GM06990 (cell line): ENCODE measurements at regions not wholly inside any gene's neighbourhood (a gene's known extent, or its start where the extent isn't known, plus 50 kb on each side); places are given as distances from the start of the nearest gene placed in this dataset.

Experiments used
- DNase-seq: peaks from one replicate; pipeline ENCODE4 v3.0.0-alpha.2; 2011; ENCODE audit not compliant: insufficient read length; ENCODE audit errors: extremely low read depth
- H3K27me3 ChIP-seq: replicated peaks from 2 replicates; pipeline ENCODE4 v1.6.0; 2011; ENCODE audit warnings: low read length; ENCODE audit not compliant: control insufficient read depth, insufficient read depth
- H3K36me3 ChIP-seq: 2 replicates; pipeline ENCODE4 v1.5.1; 2011; ENCODE audit warnings: low read length; ENCODE audit not compliant: control insufficient read depth, insufficient read depth
- H3K4me3 ChIP-seq: replicated peaks from 2 replicates; pipeline ENCODE4 v1.5.1; 2011; ENCODE audit warnings: low read depth, mild to moderate bottlenecking, control low read depth, low read length
- TF ChIP-seq, protein P1 (sequence below): IDR thresholded peaks from 2 replicates; pipeline ENCODE4 v1.5.1; 2011; ENCODE audit warnings: low read length, control low read depth, mild to moderate bottlenecking, inconsistent platforms; ENCODE audit not compliant: insufficient read depth, poor library complexity, severe bottlenecking

DNA sequence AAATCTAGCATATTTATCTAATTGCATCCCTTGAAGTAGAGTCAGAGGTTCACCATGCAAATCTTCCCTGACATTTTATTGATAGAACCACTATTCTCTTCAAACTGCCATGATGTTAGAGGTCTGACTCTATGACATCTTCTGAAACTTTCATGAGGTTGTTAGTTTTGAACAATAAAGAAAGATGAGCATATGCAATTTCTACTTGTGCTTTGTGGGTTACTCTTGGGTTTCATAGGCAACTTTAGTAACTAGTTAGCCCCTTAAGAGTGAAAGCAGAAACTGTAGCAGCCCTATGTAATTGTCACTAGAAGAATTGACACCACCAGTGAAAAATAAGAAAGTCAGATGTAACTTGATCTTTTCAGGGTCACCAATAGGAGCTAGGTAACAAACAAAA is 53.1 kb upstream of the ZEB2 start:
- peak; percentile 24 for DNase-seq
- no peak overlapping the region for H3K4me3 ChIP-seq
- no peaks in the 10 kb centered on the region for H3K36me3 ChIP-seq
- H3K27me3 ChIP-seq: no peaks in the 10 kb centered on the region; the same call in 1 of the 2 replicates
- TF ChIP-seq, protein P1, sequence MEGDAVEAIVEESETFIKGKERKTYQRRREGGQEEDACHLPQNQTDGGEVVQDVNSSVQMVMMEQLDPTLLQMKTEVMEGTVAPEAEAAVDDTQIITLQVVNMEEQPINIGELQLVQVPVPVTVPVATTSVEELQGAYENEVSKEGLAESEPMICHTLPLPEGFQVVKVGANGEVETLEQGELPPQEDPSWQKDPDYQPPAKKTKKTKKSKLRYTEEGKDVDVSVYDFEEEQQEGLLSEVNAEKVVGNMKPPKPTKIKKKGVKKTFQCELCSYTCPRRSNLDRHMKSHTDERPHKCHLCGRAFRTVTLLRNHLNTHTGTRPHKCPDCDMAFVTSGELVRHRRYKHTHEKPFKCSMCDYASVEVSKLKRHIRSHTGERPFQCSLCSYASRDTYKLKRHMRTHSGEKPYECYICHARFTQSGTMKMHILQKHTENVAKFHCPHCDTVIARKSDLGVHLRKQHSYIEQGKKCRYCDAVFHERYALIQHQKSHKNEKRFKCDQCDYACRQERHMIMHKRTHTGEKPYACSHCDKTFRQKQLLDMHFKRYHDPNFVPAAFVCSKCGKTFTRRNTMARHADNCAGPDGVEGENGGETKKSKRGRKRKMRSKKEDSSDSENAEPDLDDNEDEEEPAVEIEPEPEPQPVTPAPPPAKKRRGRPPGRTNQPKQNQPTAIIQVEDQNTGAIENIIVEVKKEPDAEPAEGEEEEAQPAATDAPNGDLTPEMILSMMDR: no peak

DNA sequence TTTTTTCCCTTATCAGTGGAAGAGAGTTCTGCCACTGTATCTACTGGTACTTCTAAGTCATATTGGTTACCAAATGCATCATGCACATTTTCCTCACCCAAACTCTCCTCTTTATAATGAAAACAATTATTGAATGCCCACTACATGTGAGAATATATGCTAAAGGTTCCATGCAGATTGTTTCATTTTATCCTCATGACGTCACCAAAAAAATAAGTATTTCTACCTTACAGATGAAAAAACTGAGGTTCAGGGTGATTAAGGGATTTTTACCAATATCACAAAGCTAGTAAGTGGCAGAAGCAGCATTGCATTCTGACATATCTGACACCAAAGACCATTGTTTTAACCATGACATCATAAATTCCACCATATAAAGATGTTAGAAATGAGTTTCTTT is 51.9 kb upstream of the ZEB2 start:
- Histone ChIP-seq H3K36me3 (no peaks in the 10 kb centered on the region), H3K4me3 (no peak overlapping the region), H3K27me3 (no peaks in the 10 kb centered on the region; the same call in 1 of the 2 replicates)
- no peak for DNase-seq
- TF ChIP-seq, protein P1: no peak

DNA sequence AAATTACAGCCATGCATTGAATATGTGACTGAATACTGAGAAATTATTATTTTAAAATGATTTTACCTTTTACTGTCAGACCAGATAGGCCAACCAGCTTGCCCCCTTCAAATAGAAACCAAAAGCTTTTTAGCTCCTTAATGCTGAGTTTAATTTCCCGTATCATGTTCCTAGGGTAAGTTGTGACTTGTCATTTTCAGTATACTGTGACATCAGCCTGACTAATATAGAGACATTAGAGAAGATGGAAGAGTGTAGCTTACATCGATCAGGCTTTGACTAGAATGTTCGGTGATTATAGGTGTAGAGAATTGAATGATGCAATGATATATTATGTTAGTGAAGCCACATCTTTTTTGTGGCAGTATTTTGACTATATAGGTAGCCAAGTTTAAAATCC is 50.6 kb upstream of the ZEB2 start:
- TF ChIP-seq, protein P1: no peak
- no peaks in the 10 kb centered on the region; the same call in 1 of the 2 replicates for H3K27me3 ChIP-seq

More for the DNA sequence above, 50.6 kb upstream of the ZEB2 start:
- DNase-seq: no peak
- no peaks in the 10 kb centered on the region for H3K36me3 ChIP-seq
- H3K4me3 ChIP-seq: no peak overlapping the region
